GM23338 (cell line): ENCODE measurements at regions not wholly inside any gene's neighbourhood (a gene's known extent, or its start where the extent isn't known, plus 50 kb on each side); places are given as distances from the start of the nearest gene placed in this dataset.

Source experiments
- ATAC-seq: fragments of 200-7000 bp; cut with Tn5 transposase; 3 replicates; pipeline ENCODE4 v1.9.1; 2020
- DNase-seq: peaks from one replicate; pipeline ENCODE4 v3.0.0-alpha.2; 2015; ENCODE audit warnings: low spot score
- H2AFZ ChIP-seq: fragments of 200-600 bp; sonication (generic); 2 replicates; pipeline ENCODE4 v1.8.0; 2016; ENCODE audit warnings: antibody characterized with exemption, mild to moderate bottlenecking, moderate library complexity
- H3F3A ChIP-seq: fragments of 200-600 bp; sonication (generic); replicated peaks from 2 replicates; pipeline ENCODE4 v1.8.0; 2017; ENCODE audit warnings: antibody characterized with exemption, mixed run types, low read depth
- H3K27ac ChIP-seq: fragments of 200-600 bp; sonication (generic); 2 replicates; pipeline ENCODE4 v1.6.1; 2016; ENCODE audit warnings: low read depth
- H3K27me3 ChIP-seq: fragments of 200-600 bp; sonication (generic); 2 replicates; pipeline ENCODE4 v1.8.0; 2016; ENCODE audit warnings: mild to moderate bottlenecking, mixed run types, moderate library complexity; ENCODE audit not compliant: insufficient read depth
- H3K36me3 ChIP-seq: fragments of 200-600 bp; sonication (generic); 2 replicates; pipeline ENCODE4 v1.8.0; 2016; ENCODE audit warnings: mild to moderate bottlenecking; ENCODE audit not compliant: insufficient read depth
- H3K4me1 ChIP-seq: fragments of 200-600 bp; sonication (generic); 2 replicates; pipeline ENCODE4 v1.8.0; 2016; ENCODE audit warnings: mild to moderate bottlenecking, moderate library complexity; ENCODE audit not compliant: insufficient read depth
- H3K4me2 ChIP-seq: fragments of 200-600 bp; sonication (generic); 2 replicates; pipeline ENCODE4 v1.7.1; 2017; ENCODE audit warnings: mixed run types
- H3K4me3 ChIP-seq: fragments of 200-600 bp; sonication (generic); 2 replicates; pipeline ENCODE4 v1.6.1; 2016; ENCODE audit warnings: mixed run types
- H3K79me2 ChIP-seq: fragments of 200-600 bp; sonication (generic); replicated peaks from 2 replicates; pipeline ENCODE4 v1.8.0; 2017; ENCODE audit warnings: mild to moderate bottlenecking; ENCODE audit not compliant: insufficient read depth
- H3K9me2 ChIP-seq: fragments of 200-600 bp; sonication (generic); 2 replicates; pipeline ENCODE4 v1.8.0; 2017; ENCODE audit not compliant: insufficient read depth
- H4K20me1 ChIP-seq: fragments of 200-600 bp; sonication (generic); replicated peaks from 2 replicates; pipeline ENCODE4 v1.8.0; 2017; ENCODE audit warnings: mild to moderate bottlenecking; ENCODE audit not compliant: insufficient read depth
- H3K27ac Mint-ChIP-seq: 2 replicates; pipeline ENCODE4 v1.8.0; 2020; ENCODE audit warnings: inconsistent platforms, mild to moderate bottlenecking, moderate library complexity, mixed read lengths
- H3K27me3 Mint-ChIP-seq: 3 replicates; pipeline ENCODE4 v1.8.0; 2022; ENCODE audit warnings: low read depth, mild to moderate bottlenecking, moderate library complexity, mixed read lengths, inconsistent platforms; ENCODE audit not compliant: insufficient read depth, poor library complexity
- H3K36me3 Mint-ChIP-seq: 3 replicates; pipeline ENCODE4 v1.8.0; 2021; ENCODE audit warnings: low read depth, mild to moderate bottlenecking, inconsistent platforms, moderate library complexity, mixed read lengths
- H3K4me1 Mint-ChIP-seq: 3 replicates; pipeline ENCODE4 v1.8.0; 2020; ENCODE audit warnings: mild to moderate bottlenecking, inconsistent platforms, mixed read lengths
- H3K4me3 Mint-ChIP-seq: 3 replicates; pipeline ENCODE4 v1.8.0; 2021; ENCODE audit warnings: moderate library complexity, mild to moderate bottlenecking, inconsistent platforms, mixed read lengths
- H3K9me3 Mint-ChIP-seq: 3 replicates; pipeline ENCODE4 v1.8.0; 2020; ENCODE audit warnings: moderate library complexity, mild to moderate bottlenecking, inconsistent platforms, mixed read lengths
- CTCF ChIP-seq, 2 experiments: fragments of 200-600 bp in 1 of 2; sonication (generic) in 1 of 2; conservative IDR thresholded peaks; 2 replicates each; pipeline versions ENCODE4 v1.5.1 to v1.6.1; 2016 to 2017; ENCODE audit warnings: antibody characterized with exemption in 2 of 2, low read depth in 2 of 2, mild to moderate bottlenecking in 2 of 2, moderate library complexity in 1 of 2
- NANOG ChIP-seq: IDR thresholded peaks from 2 replicates; pipeline ENCODE4 v1.6.1; 2016; ENCODE audit warnings: antibody characterized with exemption, borderline replicate concordance
- REST ChIP-seq: IDR thresholded peaks from one replicate; pipeline ENCODE4 v1.6.1; 2018; ENCODE audit warnings: antibody characterized with exemption; ENCODE audit not compliant: unreplicated experiment
- ZNF331 ChIP-seq: fragments of 250-450 bp; sonication (Bioruptor Pico); IDR thresholded peaks from 2 replicates; pipeline ENCODE4 v1.5.0; 2020; ENCODE audit warnings: low read depth, mild to moderate bottlenecking, moderate library complexity
- ZNF462 ChIP-seq: fragments of 250-450 bp; sonication (Bioruptor Pico); IDR thresholded peaks from 2 replicates; pipeline ENCODE4 v1.5.0; 2020; ENCODE audit warnings: mild to moderate bottlenecking, moderate library complexity

GRCh38 chr20:18974660-18975059 is 161.1 kb downstream of the SCP2D1 start (continued):
- no peak for TF ChIP-seq ZNF462 (CRISPR knock-in tag)
- no peak for TF ChIP-seq REST
- TF ChIP-seq NANOG, result no peak

GRCh38 chr20:18977441-18977840 is 163.9 kb downstream of the SCP2D1 start:
- DNase-seq (no peak), ATAC-seq (no peak)
- no peak for TF ChIP-seq CTCF (conservative IDR thresholded peaks at IDR 0.05; ENCODE audit: low read depth in 2 of 2)
- no peak for TF ChIP-seq REST
- TF ChIP-seq ZNF331, result no peak
- no peak for TF ChIP-seq NANOG
- no peak overlapping the region for H3K27ac Mint-ChIP-seq
- Histone ChIP-seq H3K4me1 (no peaks in the 10 kb centered on the region), H3K27ac (no peak overlapping the region), H3K9me2 (peaks cover 15% of the 10 kb centered on the region; the same call in 1 of the 2 replicates), H3F3A (no peaks in the 10 kb centered on the region), H3K27me3 (no peaks in the 10 kb centered on the region), H4K20me1 (no peaks in the 10 kb centered on the region), H3K79me2 (no peaks in the 10 kb centered on the region), H3K36me3 (no peaks in the 10 kb centered on the region), H3K4me2 (no peak overlapping the region), H3K4me3 (no peak overlapping the region), H2AFZ (no peak overlapping the region)
- no peak overlapping the region for H3K4me3 Mint-ChIP-seq
- H3K36me3 Mint-ChIP-seq, result no peaks in the 10 kb centered on the region
- no peaks in the 10 kb centered on the region for H3K9me3 Mint-ChIP-seq
- peaks cover 2% of the 10 kb centered on the region for H3K27me3 Mint-ChIP-seq
- H3K4me1 Mint-ChIP-seq, result no peaks in the 10 kb centered on the region; the same call in 2 of the 3 replicates
